Fibroblast of lung (primary cell): ENCODE measurements at regions not wholly inside any gene's neighbourhood (a gene's known extent, or its start where the extent isn't known, plus 50 kb on each side); places are given as distances from the start of the nearest gene placed in this dataset.

Experiments
- DNase-seq, 2 donors: peaks; one replicate each; pipeline versions ENCODE4 v3.0.0 to v3.0.0-alpha.2; 2010; ENCODE audit warnings: low read depth in 2 of 2
- H2AFZ ChIP-seq: 2 replicates; pipeline ENCODE4 v1.5.1; 2012; ENCODE audit warnings: low read length, control low read depth, inconsistent platforms
- H3K27ac ChIP-seq: 2 replicates; pipeline ENCODE4 v1.5.1; 2011; ENCODE audit warnings: low read length, control low read depth; ENCODE audit not compliant: insufficient read depth
- H3K27me3 ChIP-seq: 2 replicates; pipeline ENCODE4 v1.5.1; 2011; ENCODE audit warnings: mild to moderate bottlenecking, low read length; ENCODE audit not compliant: control insufficient read depth, insufficient read depth
- H3K36me3 ChIP-seq: 2 replicates; pipeline ENCODE4 v1.5.1; 2011; ENCODE audit warnings: low read length; ENCODE audit not compliant: control insufficient read depth, insufficient read depth
- H3K4me1 ChIP-seq: 2 replicates; pipeline ENCODE4 v1.5.1; 2011; ENCODE audit warnings: low read length; ENCODE audit not compliant: control insufficient read depth, insufficient read depth; ENCODE audit errors: extremely low read depth
- H3K4me2 ChIP-seq: 2 replicates; pipeline ENCODE4 v1.5.1; 2011; ENCODE audit warnings: low read length, control low read depth; ENCODE audit not compliant: insufficient read depth; ENCODE audit errors: extremely low read depth
- H3K4me3 ChIP-seq, 4 experiments: fragments of 200-600 bp in 1 of 4; sonication (generic) in 1 of 4; replicated peaks in 1 of 4; 2 replicates each; pipeline ENCODE4 v1.5.1; 2011 to 2016; ENCODE audit warnings: low read length in 4 of 4, low read depth in 3 of 4, mild to moderate bottlenecking in 3 of 4, control low read depth in 2 of 4, inconsistent platforms in 1 of 4, mixed read lengths in 1 of 4; ENCODE audit not compliant: insufficient read depth in 1 of 4; ENCODE audit errors: control extremely low read depth in 1 of 4
- H3K79me2 ChIP-seq: 2 replicates; pipeline ENCODE4 v1.5.1; 2012; ENCODE audit warnings: mild to moderate bottlenecking, low read length, inconsistent platforms; ENCODE audit not compliant: control insufficient read depth, insufficient read depth
- H3K9ac ChIP-seq: 2 replicates; pipeline ENCODE4 v1.5.1; 2011; ENCODE audit warnings: mild to moderate bottlenecking, low read length, control low read depth; ENCODE audit not compliant: insufficient read depth
- H3K9me3 ChIP-seq: 2 replicates; pipeline ENCODE4 v1.5.1; 2012; ENCODE audit warnings: low read depth, low read length; ENCODE audit not compliant: control insufficient read depth, insufficient read depth
- H4K20me1 ChIP-seq: 2 replicates; pipeline ENCODE4 v1.5.1; 2011; ENCODE audit warnings: low read length; ENCODE audit not compliant: control insufficient read depth, insufficient read depth; ENCODE audit errors: extremely low read depth
- CTCF ChIP-seq, 2 donors: IDR thresholded peaks in 1 of 2; conservative IDR thresholded peaks in 1 of 2; 1 replicate in 1 of 2; 2 replicates in 1 of 2; pipeline ENCODE4 v1.5.1; 2011 to 2012; ENCODE audit warnings: low read length in 2 of 2, control low read depth in 1 of 2, inconsistent platforms in 1 of 2, low read depth in 1 of 2, mild to moderate bottlenecking in 1 of 2
- EZH2 ChIP-seq: IDR thresholded peaks from 2 replicates; pipeline ENCODE4 v1.5.1; 2012; ENCODE audit warnings: low read length, control low read depth, mild to moderate bottlenecking; ENCODE audit errors: missing control alignments

- DNase-seq: no peak
- TF ChIP-seq CTCF (conservative IDR thresholded peaks at IDR 0.05 in 1 of 2, IDR thresholded peaks at IDR 0.05 in 1 of 2; ENCODE audit: low read depth in 1 of 2, low read length in 2 of 2) (no peak), EZH2 (no peak)
- H3K27ac ChIP-seq: no peak overlapping the region
Observed at GRCh38 chr2:150847578-150847977, 360.1 kb upstream of the RND3 start.

GRCh38 chr2:150846691-150847090 lies 359.2 kb upstream of the RND3 start:
- Histone ChIP-seq H3K27ac (no peak overlapping the region), H3K4me1 (no peaks in the 10 kb centered on the region), H4K20me1 (no peaks in the 10 kb centered on the region), H3K36me3 (no peaks in the 10 kb centered on the region), H3K4me3 (no peak overlapping the region), H3K79me2 (no peaks in the 10 kb centered on the region), H2AFZ (no peak overlapping the region), H3K27me3 (no peaks in the 10 kb centered on the region), H3K9me3 (no peaks in the 10 kb centered on the region), H3K9ac (no peak overlapping the region), H3K4me2 (no peak overlapping the region)
- no peak for TF ChIP-seq EZH2
- no peak for TF ChIP-seq CTCF (conservative IDR thresholded peaks at IDR 0.05 in 1 of 2, IDR thresholded peaks at IDR 0.05 in 1 of 2; ENCODE audit: low read depth in 1 of 2, low read length in 2 of 2)
- DNase-seq: no peak

More at GRCh38 chr2:150847578-150847977, 360.1 kb upstream of the RND3 start:
- no peaks in the 10 kb centered on the region for H4K20me1 ChIP-seq
- no peaks in the 10 kb centered on the region for H3K36me3 ChIP-seq
- H2AFZ ChIP-seq: no peak overlapping the region
- no peaks in the 10 kb centered on the region for H3K27me3 ChIP-seq
- H3K79me2 ChIP-seq: no peaks in the 10 kb centered on the region
- no peak overlapping the region for H3K4me2 ChIP-seq
- no peak overlapping the region for H3K9ac ChIP-seq
- H3K9me3 ChIP-seq: no peaks in the 10 kb centered on the region
- no peaks in the 10 kb centered on the region for H3K4me1 ChIP-seq
- H3K4me3 ChIP-seq: no peak overlapping the region

GRCh38 chr2:150832686-150833085 lies 345.2 kb upstream of the RND3 start:
- Histone ChIP-seq H3K4me3 (no peak overlapping the region), H2AFZ (no peak overlapping the region), H4K20me1 (no peaks in the 10 kb centered on the region), H3K27ac (no peak overlapping the region), H3K79me2 (no peaks in the 10 kb centered on the region), H3K9ac (no peak overlapping the region), H3K27me3 (no peaks in the 10 kb centered on the region), H3K9me3 (no peaks in the 10 kb centered on the region), H3K4me2 (no peak overlapping the region), H3K4me1 (no peaks in the 10 kb centered on the region), H3K36me3 (no peaks in the 10 kb centered on the region)
- no peak for DNase-seq
- TF ChIP-seq CTCF (conservative IDR thresholded peaks at IDR 0.05 in 1 of 2, IDR thresholded peaks at IDR 0.05 in 1 of 2; ENCODE audit: low read depth in 1 of 2, low read length in 2 of 2) (no peak), EZH2 (no peak)
